Lung (tissue), 11 donors: ENCODE measurements at regions not wholly inside any gene's neighbourhood (a gene's known extent, or its start where the extent isn't known, plus 50 kb on each side); places are given as distances from the start of the nearest gene placed in this dataset.

ENCODE experiments used
- ATAC-seq: fragments of 200-7000 bp; cut with Tn5 transposase; one replicate; pipeline ENCODE4 v1.9.1; 2020; ENCODE audit warnings: moderate number of reproducible peaks; ENCODE audit not compliant: insufficient read depth, low FRiP score
- DNase-seq, 3 donors: peaks; one replicate each; pipeline ENCODE4 v3.0.0-alpha.2; 2013 to 2017
- H3K27ac ChIP-seq, 2 donors: one replicate each; pipeline ENCODE4 v1.5.1; 2013; ENCODE audit warnings: mild to moderate bottlenecking in 2 of 2, moderate library complexity in 2 of 2, control low read depth in 1 of 2, inconsistent platforms in 1 of 2, low read depth in 1 of 2, low read length in 1 of 2
- H3K27me3 ChIP-seq, 3 donors: one replicate each; pipeline ENCODE4 v1.5.1; 2013; ENCODE audit warnings: low read length in 2 of 3; ENCODE audit not compliant: control insufficient read depth in 3 of 3, insufficient read depth in 3 of 3
- H3K36me3 ChIP-seq, 4 donors: one replicate each; pipeline ENCODE4 v1.5.1; 2013; ENCODE audit warnings: low read length in 4 of 4, mild to moderate bottlenecking in 1 of 4, moderate library complexity in 1 of 4; ENCODE audit not compliant: control insufficient read depth in 4 of 4, insufficient read depth in 4 of 4
- H3K4me1 ChIP-seq, 5 donors: one replicate each; pipeline ENCODE4 v1.5.1; 2013; ENCODE audit warnings: low read length in 5 of 5, mild to moderate bottlenecking in 2 of 5, moderate library complexity in 1 of 5; ENCODE audit not compliant: control insufficient read depth in 5 of 5, insufficient read depth in 5 of 5
- H3K4me3 ChIP-seq: one replicate; pipeline ENCODE4 v1.5.1; 2013; ENCODE audit warnings: mild to moderate bottlenecking, control low read depth, moderate library complexity
- H3K9ac ChIP-seq, 2 donors: one replicate each; pipeline ENCODE4 v1.5.1; 2013; ENCODE audit warnings: low read length in 2 of 2, control low read depth in 1 of 2; ENCODE audit not compliant: insufficient read depth in 1 of 2
- H3K9me3 ChIP-seq, 4 donors: one replicate each; pipeline ENCODE4 v1.5.1; 2013; ENCODE audit warnings: low read length in 3 of 4, mild to moderate bottlenecking in 1 of 4, moderate library complexity in 1 of 4; ENCODE audit not compliant: control insufficient read depth in 4 of 4, insufficient read depth in 3 of 4
- CTCF ChIP-seq: IDR thresholded peaks from 2 replicates; pipeline ENCODE4 v1.5.1; 2012; ENCODE audit warnings: mild to moderate bottlenecking; ENCODE audit errors: control extremely low read depth, extremely low read depth
- WGBS, 2 donors: extraction: QIAGEN DNeasy Blood & Tissue Kit; methylation state at CpG; one replicate each; pipeline ENCODE4 v1.1.7; 2013; 5-methylcytosine and 5-hydroxymethylcytosine counted together
- donor health status: control.
- donor health status: control.
- donor health status: Bipolar disorder and iron deficiency.
- donor health status: healthy.
- donor health status: DM: yes; HTN: yes; CAD: no.

DNA sequence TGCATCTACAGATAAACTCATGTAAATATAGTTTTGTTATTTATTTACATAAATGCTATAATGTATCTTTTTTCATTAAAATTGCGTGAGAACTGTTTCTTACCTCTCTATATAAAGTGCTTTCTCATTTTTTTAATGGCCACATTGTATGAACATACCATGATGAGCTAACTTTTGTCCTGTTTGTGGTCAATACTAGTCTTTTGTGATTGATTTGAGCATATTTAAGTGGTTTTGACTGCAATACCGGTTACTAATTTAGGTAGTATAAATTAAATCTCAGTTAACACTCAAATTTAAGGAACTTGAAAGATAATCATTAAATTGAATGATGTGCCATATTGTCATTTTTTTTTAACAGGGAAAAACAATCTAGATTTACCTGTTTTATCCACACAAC, 108.2 kb downstream of the HAUS1 start:
- Histone ChIP-seq H3K27ac (no peak overlapping the region), H3K9ac (no peak overlapping the region), H3K27me3 (no peaks in the 10 kb centered on the region), H3K9me3 (no peaks in the 10 kb centered on the region), H3K4me1 (peaks cover 0 to 6% (median 0%) of the 10 kb centered on the region in 5 donors), H3K36me3 (peaks cover 0 to 8% (median 5%) of the 10 kb centered on the region in 4 donors), H3K4me3 (no peak overlapping the region)
- DNase-seq, result no peak
- no peak for ATAC-seq
- 87 to 91% methylated on average over 2 of the region's 2 CpGs for WGBS, 2 donors
- no peak for TF ChIP-seq CTCF

DNA sequence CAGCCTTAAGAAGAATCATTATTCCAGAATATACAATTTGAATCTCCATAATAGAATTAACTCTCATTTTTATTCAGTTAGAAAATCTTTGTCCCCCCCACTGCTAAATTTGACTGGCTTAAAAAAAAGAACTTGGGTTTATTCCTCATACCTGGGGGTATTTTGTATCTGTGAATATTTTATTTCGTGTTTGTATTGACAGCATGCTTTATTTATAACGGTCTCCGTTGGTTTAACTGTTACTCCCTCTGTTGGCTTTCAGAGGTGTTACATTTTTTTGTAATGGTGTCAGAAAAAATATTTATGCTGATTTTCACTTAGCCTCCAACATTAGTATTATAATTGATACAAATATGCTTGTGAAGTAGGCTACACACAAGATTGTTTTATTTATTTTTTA, 109.1 kb downstream of the HAUS1 start:
- peaks cover 0 to 3% (median 0%) of the 10 kb centered on the region in 5 donors for H3K4me1 ChIP-seq
- DNase-seq, result peak in 1 of 3 donors; percentile 8
- peak; percentile 9 for TF ChIP-seq CTCF
- peaks cover 0 to 8% (median 5%) of the 10 kb centered on the region in 4 donors for H3K36me3 ChIP-seq
- H3K9ac ChIP-seq, result no peak overlapping the region
- H3K9me3 ChIP-seq, result no peaks in the 10 kb centered on the region
- H3K27ac ChIP-seq, result no peak overlapping the region
- H3K4me3 ChIP-seq, result no peak overlapping the region
- WGBS, 2 donors, result 11 to 33% methylated on average over 3 of the region's 3 CpGs
- H3K27me3 ChIP-seq, result no peaks in the 10 kb centered on the region
- no peak for ATAC-seq

DNA sequence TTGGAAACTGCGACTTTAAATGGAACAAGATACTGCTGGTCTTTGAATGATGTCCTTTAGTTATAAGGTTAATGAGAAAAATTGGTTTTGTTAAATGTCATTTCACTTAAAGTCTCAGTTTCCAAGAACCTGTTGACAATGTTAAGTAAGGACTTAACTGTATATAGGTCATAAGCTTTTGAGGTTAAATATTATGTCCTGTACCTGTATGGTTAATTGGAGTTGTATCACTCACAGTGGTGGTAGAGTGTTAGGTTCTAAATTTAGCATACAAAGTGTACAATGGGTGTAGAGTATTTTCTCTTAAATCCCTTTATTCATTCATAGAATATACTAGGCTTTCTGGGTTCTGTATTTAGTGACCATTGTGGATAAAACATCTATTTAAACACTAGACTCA, 110.2 kb downstream of the HAUS1 start:
- Histone ChIP-seq H3K9me3 (no peaks in the 10 kb centered on the region), H3K4me1 (peaks cover 0 to 4% (median 0%) of the 10 kb centered on the region in 5 donors), H3K36me3 (peaks cover 0 to 8% (median 5%) of the 10 kb centered on the region in 4 donors), H3K4me3 (no peak overlapping the region), H3K27me3 (no peaks in the 10 kb centered on the region), H3K9ac (no peak overlapping the region), H3K27ac (no peak overlapping the region)
- 95 to 97% methylated on average over 1 of the region's 1 CpG for WGBS, 2 donors
- DNase-seq (no peak), ATAC-seq (no peak)
- TF ChIP-seq CTCF, result no peak
